ENCODE measurements at regions not wholly inside any gene's neighbourhood (a gene's known extent, or its start where the extent isn't known, plus 50 kb on each side); places are given as distances from the start of the nearest gene placed in this dataset.
"Not testable (repeated sequence)": the region's sequence is repeated elsewhere in the genome, so short reads cannot be mapped to it uniquely, and the experiment has no call there.

DNA sequence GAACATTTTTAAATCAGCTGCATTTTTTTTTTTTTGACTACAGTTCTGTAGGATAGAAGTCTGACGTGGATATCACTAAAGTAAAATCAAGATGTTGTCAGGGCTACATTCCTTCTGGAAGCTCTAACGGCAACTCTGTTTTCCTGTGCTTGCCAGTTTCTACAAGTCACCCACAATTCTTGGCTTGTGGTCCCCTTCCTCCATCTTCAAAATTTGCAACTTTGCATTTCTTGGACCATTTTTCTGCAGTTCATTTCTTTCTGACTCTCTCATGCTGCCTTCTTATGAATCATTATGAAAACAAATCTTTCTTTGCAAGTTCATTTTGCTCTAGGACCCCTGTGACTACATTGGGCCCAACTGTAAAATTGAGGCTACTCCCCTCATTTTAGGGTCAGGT, 367.9 kb downstream of the DSC3 start:
- no peak overlapping the region for H3K4me3 ChIP-seq (ENCODE audit: low read depth, low read length)
- TF ChIP-seq, protein P1, sequence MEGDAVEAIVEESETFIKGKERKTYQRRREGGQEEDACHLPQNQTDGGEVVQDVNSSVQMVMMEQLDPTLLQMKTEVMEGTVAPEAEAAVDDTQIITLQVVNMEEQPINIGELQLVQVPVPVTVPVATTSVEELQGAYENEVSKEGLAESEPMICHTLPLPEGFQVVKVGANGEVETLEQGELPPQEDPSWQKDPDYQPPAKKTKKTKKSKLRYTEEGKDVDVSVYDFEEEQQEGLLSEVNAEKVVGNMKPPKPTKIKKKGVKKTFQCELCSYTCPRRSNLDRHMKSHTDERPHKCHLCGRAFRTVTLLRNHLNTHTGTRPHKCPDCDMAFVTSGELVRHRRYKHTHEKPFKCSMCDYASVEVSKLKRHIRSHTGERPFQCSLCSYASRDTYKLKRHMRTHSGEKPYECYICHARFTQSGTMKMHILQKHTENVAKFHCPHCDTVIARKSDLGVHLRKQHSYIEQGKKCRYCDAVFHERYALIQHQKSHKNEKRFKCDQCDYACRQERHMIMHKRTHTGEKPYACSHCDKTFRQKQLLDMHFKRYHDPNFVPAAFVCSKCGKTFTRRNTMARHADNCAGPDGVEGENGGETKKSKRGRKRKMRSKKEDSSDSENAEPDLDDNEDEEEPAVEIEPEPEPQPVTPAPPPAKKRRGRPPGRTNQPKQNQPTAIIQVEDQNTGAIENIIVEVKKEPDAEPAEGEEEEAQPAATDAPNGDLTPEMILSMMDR (IDR thresholded peaks at IDR 0.05; ENCODE audit: insufficient read depth, low read length): no peak
- DNase-seq (ENCODE audit: low read depth): no peak

DNA sequence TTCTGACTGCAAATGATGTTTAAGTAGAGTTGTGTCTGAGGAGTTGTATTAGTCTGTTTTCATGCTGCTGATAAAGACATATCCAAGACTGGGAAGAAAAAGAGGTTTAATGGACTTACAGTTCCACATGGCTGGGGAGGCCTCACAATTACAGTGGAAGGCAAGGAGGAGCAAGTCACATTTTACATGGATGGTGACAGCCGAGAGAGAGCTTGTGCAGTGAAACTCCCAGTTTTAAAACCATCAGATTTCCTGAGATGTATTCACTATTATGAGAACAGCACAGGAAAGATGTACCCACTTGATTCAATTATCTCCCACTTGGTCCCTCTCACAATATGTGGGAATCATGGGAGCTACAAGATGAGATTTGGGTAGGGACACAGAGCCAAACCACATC, 370.1 kb downstream of the DSC3 start:
- H3K4me3 ChIP-seq (ENCODE audit: low read depth, low read length); DNase-seq (ENCODE audit: low read depth): not testable (repeated sequence)

DNA sequence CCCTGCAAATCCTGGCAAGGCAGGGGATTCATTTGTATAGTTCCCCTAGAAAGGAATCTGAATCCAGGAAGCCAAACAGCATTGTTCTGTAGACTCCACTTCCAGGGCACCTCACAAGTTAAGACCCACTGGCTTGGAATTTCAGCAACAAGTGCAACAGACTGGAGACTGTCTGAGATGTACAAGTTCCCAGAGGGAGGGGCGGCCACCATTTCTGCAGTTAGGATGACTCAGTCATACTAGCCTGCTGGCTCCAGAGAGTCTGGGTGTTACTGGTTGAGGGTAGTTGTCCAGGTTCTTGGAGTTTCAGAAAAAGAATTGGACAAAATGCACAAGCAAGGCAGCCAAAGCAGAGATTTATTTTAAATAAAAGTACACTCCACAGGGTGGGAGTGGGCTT, 384.2 kb downstream of the DSC3 start:
- TF ChIP-seq, protein P1 (IDR thresholded peaks at IDR 0.05; ENCODE audit: insufficient read depth, low read length): no peak
- DNase-seq (ENCODE audit: low read depth): no peak
- H3K4me3 ChIP-seq (ENCODE audit: low read depth, low read length): no peak overlapping the region

DNA sequence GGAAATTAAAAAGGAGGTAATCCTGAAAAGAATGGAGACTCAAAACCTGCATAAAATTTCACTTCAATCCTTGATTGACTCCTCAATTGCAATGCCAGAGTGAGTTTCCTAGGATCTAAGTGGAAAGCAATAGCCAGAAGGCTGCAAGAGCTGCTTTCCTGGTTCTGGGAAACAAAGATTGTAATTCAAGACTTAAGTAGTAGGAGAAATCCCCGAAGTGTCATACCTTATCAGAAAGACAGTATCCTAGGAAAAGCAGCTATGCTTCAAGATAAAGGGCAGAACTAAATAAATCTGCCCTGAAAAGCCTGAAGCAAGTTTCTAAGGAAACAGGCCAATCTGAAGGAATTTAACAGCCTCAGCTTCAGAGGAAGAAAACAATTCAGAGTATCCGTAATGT, 390.2 kb downstream of the DSC3 start:
- no peak for DNase-seq (ENCODE audit: low read depth)
- no peak overlapping the region for H3K4me3 ChIP-seq (ENCODE audit: low read depth, low read length)
- TF ChIP-seq, protein P1 (IDR thresholded peaks at IDR 0.05; ENCODE audit: insufficient read depth, low read length): no peak

DNA sequence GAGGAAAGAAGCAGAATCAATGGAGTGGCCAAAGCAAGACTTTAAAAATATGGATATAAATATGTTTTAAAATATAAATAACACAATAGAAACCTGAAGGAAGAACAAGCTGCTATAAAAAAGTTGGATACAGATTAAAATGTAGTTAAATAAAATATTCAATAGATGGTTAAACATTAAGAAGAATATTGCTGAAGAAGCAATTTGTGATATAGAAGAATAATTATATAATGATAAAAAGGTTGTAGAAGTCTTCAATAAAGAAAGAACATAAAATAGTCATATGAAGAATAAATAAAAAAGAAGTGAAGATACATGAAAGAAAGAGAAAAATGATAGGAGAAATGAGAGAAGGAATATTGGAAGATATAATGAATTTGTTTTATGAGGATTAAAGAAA, 392.0 kb downstream of the DSC3 start:
- no peak overlapping the region for H3K4me3 ChIP-seq (ENCODE audit: low read depth, low read length)
- TF ChIP-seq, protein P1 (IDR thresholded peaks at IDR 0.05; ENCODE audit: insufficient read depth, low read length): no peak
- DNase-seq (ENCODE audit: low read depth): no peak

DNA sequence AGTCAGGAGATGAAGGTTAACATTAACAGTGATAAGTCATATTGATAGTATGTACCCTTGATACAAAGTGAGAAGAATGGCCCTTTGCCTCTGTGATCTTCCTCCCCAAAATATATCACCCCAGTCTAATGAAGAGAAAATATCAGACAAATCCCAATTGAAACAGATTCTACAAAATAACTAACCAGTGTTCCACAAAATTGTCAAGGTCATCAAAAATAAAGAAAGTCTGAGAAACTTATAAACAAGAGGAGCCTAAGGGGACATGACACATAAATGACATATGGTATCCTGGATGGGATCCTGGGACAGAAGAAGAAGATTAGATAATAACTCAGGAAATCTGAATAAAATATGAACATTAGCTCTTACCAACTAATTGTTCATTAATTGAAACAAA, 398.4 kb downstream of the DSC3 start:
- TF ChIP-seq, protein P1 (IDR thresholded peaks at IDR 0.05; ENCODE audit: insufficient read depth, low read length): no peak
- no peak for DNase-seq (ENCODE audit: low read depth)
- no peak overlapping the region for H3K4me3 ChIP-seq (ENCODE audit: low read depth, low read length)

DNA sequence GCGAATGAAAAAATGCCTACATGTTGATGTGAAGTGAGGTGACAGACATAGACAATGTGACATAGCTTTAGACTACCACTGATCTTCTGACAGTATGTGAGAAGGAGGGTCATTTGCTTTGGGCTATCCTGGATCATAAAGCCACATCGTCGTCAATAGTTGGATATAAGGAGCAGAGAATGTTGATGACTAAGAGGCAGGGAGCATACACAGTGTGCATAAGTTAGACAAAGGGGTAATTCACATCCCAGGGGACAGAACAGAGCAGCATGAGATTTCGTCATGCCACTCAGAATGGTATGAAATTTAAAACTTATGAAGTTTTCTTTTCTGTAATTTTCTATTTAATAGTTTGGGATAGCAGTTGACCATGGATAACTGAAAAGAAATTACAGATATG, 403.2 kb downstream of the DSC3 start:
- H3K4me3 ChIP-seq (ENCODE audit: low read depth, low read length): no peak overlapping the region
- DNase-seq (ENCODE audit: low read depth): no peak
- TF ChIP-seq, protein P1 (IDR thresholded peaks at IDR 0.05; ENCODE audit: insufficient read depth, low read length): no peak
